ENCODE measurements at regions not wholly inside any gene's neighbourhood (a gene's known extent, or its start where the extent isn't known, plus 50 kb on each side); places are given as distances from the start of the nearest gene placed in this dataset.

DNA sequence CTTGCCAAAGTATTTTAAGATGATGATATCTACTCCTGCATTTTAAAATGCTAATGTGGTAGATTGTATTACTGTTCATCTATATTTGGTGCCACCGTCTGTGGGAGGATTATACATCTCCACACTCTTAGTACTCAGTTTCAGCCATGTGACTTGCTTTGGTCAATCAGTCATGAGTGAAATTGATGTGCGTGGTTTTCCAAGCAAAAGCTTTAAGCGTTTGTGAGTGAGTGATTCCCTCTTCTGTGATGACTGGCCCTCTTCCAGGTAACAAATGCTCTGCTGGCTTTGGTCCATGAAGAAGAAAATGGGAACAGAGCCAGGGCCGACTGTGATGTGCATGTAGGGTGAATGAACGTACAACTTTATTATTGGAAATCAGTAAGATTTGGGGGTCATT lies 330.4 kb downstream of the LPIN1 start:
- TF ChIP-seq CTCF (IDR thresholded peaks at IDR 0.05) (no peak), POLR2A (IDR thresholded peaks at IDR 0.05) (no peak), EP300 (IDR thresholded peaks at IDR 0.05) (no peak), POLR2AphosphoS5 (IDR thresholded peaks at IDR 0.05) (no peak)
